ENCODE measurements at regions not wholly inside any gene's neighbourhood (a gene's known extent, or its start where the extent isn't known, plus 50 kb on each side); places are given as distances from the start of the nearest gene placed in this dataset.

- Histone ChIP-seq H3K36me3 (ENCODE audit: insufficient read depth, low read length) (no peaks in the 10 kb centered on the region), H3K9ac (ENCODE audit: low read depth, low read length) (no peak overlapping the region), H3K9me3 (ENCODE audit: control insufficient read depth, insufficient read depth, low read length) (0 out of 2 replicates have a peak, but pooled peaks cover 2% of the 10 kb centered on the region), H3K4me1 (ENCODE audit: insufficient read depth, low read length) (no peaks in the 10 kb centered on the region; the same call in 1 of the 2 replicates)
Measured at GRCh38 chr2:12507295-12507694, 209.4 kb upstream of the TRIB2 start.

GRCh38 chr2:12510070-12510469, 206.7 kb upstream of the TRIB2 start:
- Histone ChIP-seq H3K4me1 (ENCODE audit: insufficient read depth, low read length) (no peaks in the 10 kb centered on the region), H3K36me3 (ENCODE audit: insufficient read depth, low read length) (no peaks in the 10 kb centered on the region), H3K9me3 (ENCODE audit: control insufficient read depth, insufficient read depth, low read length) (0 out of 2 replicates have a peak, but pooled peaks cover 2% of the 10 kb centered on the region), H3K9ac (ENCODE audit: low read depth, low read length) (no peak overlapping the region)

- 0 out of 2 replicates have a peak, but pooled peaks cover 2% of the 10 kb centered on the region for H3K9me3 ChIP-seq (ENCODE audit: control insufficient read depth, insufficient read depth, low read length)
- H3K9ac ChIP-seq (ENCODE audit: low read depth, low read length), result no peak overlapping the region
- no peaks in the 10 kb centered on the region for H3K4me1 ChIP-seq (ENCODE audit: insufficient read depth, low read length)
- no peaks in the 10 kb centered on the region for H3K36me3 ChIP-seq (ENCODE audit: insufficient read depth, low read length)
Measured at GRCh38 chr2:12513339-12513738, 203.4 kb upstream of the TRIB2 start.

- 0 out of 2 replicates have a peak, but pooled peaks cover 2% of the 10 kb centered on the region for H3K9me3 ChIP-seq (ENCODE audit: control insufficient read depth, insufficient read depth, low read length)
- no peaks in the 10 kb centered on the region for H3K4me1 ChIP-seq (ENCODE audit: insufficient read depth, low read length)
- H3K36me3 ChIP-seq (ENCODE audit: insufficient read depth, low read length), result no peaks in the 10 kb centered on the region
- H3K9ac ChIP-seq (ENCODE audit: low read depth, low read length), result no peak overlapping the region
Measured at GRCh38 chr2:12514168-12514567, 202.6 kb upstream of the TRIB2 start.

- Histone ChIP-seq H3K4me1 (ENCODE audit: insufficient read depth, low read length) (no peaks in the 10 kb centered on the region), H3K9me3 (ENCODE audit: control insufficient read depth, insufficient read depth, low read length) (0 out of 2 replicates have a peak, but pooled peaks cover 2% of the 10 kb centered on the region), H3K36me3 (ENCODE audit: insufficient read depth, low read length) (no peaks in the 10 kb centered on the region), H3K9ac (ENCODE audit: low read depth, low read length) (no peak overlapping the region)
Measured at GRCh38 chr2:12514631-12515437, 201.9 kb upstream of the TRIB2 start.

- H3K4me1 ChIP-seq (ENCODE audit: insufficient read depth, low read length), result no peaks in the 10 kb centered on the region
- no peak overlapping the region for H3K9ac ChIP-seq (ENCODE audit: low read depth, low read length)
- 0 out of 2 replicates have a peak, but pooled peaks cover 2% of the 10 kb centered on the region for H3K9me3 ChIP-seq (ENCODE audit: control insufficient read depth, insufficient read depth, low read length)
- H3K36me3 ChIP-seq (ENCODE audit: insufficient read depth, low read length), result no peaks in the 10 kb centered on the region
Measured at GRCh38 chr2:12515871-12516270, 200.9 kb upstream of the TRIB2 start.

- Histone ChIP-seq H3K36me3 (ENCODE audit: insufficient read depth, low read length) (no peaks in the 10 kb centered on the region), H3K9ac (ENCODE audit: low read depth, low read length) (no peak overlapping the region), H3K9me3 (ENCODE audit: control insufficient read depth, insufficient read depth, low read length) (no peaks in the 10 kb centered on the region), H3K4me1 (ENCODE audit: insufficient read depth, low read length) (peaks cover 21% of the 10 kb centered on the region)
Measured at GRCh38 chr2:12533337-12534005, 183.3 kb upstream of the TRIB2 start.

GRCh38 chr2:12534646-12535263, 182.0 kb upstream of the TRIB2 start:
- no peak overlapping the region for H3K9ac ChIP-seq (ENCODE audit: low read depth, low read length)
- H3K36me3 ChIP-seq (ENCODE audit: insufficient read depth, low read length), result no peaks in the 10 kb centered on the region
- no peaks in the 10 kb centered on the region for H3K9me3 ChIP-seq (ENCODE audit: control insufficient read depth, insufficient read depth, low read length)
- peaks cover 21% of the 10 kb centered on the region for H3K4me1 ChIP-seq (ENCODE audit: insufficient read depth, low read length)

GRCh38 chr2:12536976-12537375, 179.8 kb upstream of the TRIB2 start:
- no peaks in the 10 kb centered on the region for H3K9me3 ChIP-seq (ENCODE audit: control insufficient read depth, insufficient read depth, low read length)
- H3K36me3 ChIP-seq (ENCODE audit: insufficient read depth, low read length), result no peaks in the 10 kb centered on the region
- peaks cover 21% of the 10 kb centered on the region for H3K4me1 ChIP-seq (ENCODE audit: insufficient read depth, low read length)
- H3K9ac ChIP-seq (ENCODE audit: low read depth, low read length), result no peak overlapping the region

- Histone ChIP-seq H3K4me1 (ENCODE audit: insufficient read depth, low read length) (peaks cover 14% of the 10 kb centered on the region), H3K9ac (ENCODE audit: low read depth, low read length) (no peak overlapping the region), H3K36me3 (ENCODE audit: insufficient read depth, low read length) (no peaks in the 10 kb centered on the region), H3K9me3 (ENCODE audit: control insufficient read depth, insufficient read depth, low read length) (no peaks in the 10 kb centered on the region)
Measured at GRCh38 chr2:12538138-12538694, 178.5 kb upstream of the TRIB2 start.

- Histone ChIP-seq H3K9me3 (ENCODE audit: control insufficient read depth, insufficient read depth, low read length) (no peaks in the 10 kb centered on the region), H3K36me3 (ENCODE audit: insufficient read depth, low read length) (no peaks in the 10 kb centered on the region), H3K4me1 (ENCODE audit: insufficient read depth, low read length) (peaks cover 5% of the 10 kb centered on the region; the same call in 1 of the 2 replicates), H3K9ac (ENCODE audit: low read depth, low read length) (no peak overlapping the region)
Measured at GRCh38 chr2:12539336-12539735, 177.4 kb upstream of the TRIB2 start.

GRCh38 chr2:12539776-12540562, 176.8 kb upstream of the TRIB2 start:
- Histone ChIP-seq H3K36me3 (ENCODE audit: insufficient read depth, low read length) (no peaks in the 10 kb centered on the region), H3K4me1 (ENCODE audit: insufficient read depth, low read length) (0 out of 2 replicates have a peak, but pooled peaks cover under 1% of the 10 kb centered on the region), H3K9me3 (ENCODE audit: control insufficient read depth, insufficient read depth, low read length) (no peaks in the 10 kb centered on the region), H3K9ac (ENCODE audit: low read depth, low read length) (no peak overlapping the region)

GRCh38 chr2:12543076-12543977, 173.4 kb upstream of the TRIB2 start:
- Histone ChIP-seq H3K9me3 (ENCODE audit: control insufficient read depth, insufficient read depth, low read length) (no peaks in the 10 kb centered on the region), H3K9ac (ENCODE audit: low read depth, low read length) (no peak overlapping the region), H3K36me3 (ENCODE audit: insufficient read depth, low read length) (no peaks in the 10 kb centered on the region), H3K4me1 (ENCODE audit: insufficient read depth, low read length) (no peaks in the 10 kb centered on the region; the same call in 1 of the 2 replicates)
